HG03135 (cell line): ENCODE measurements at regions not wholly inside any gene's neighbourhood (a gene's known extent, or its start where the extent isn't known, plus 50 kb on each side); places are given as distances from the start of the nearest gene placed in this dataset.
"Not testable (repeated sequence)": the region's sequence is repeated elsewhere in the genome, so short reads cannot be mapped to it uniquely, and the experiment has no call there.

Source experiments
- ATAC-seq: cut with Tn5 transposase; IDR thresholded peaks from one replicate; pipeline ENCODE4 v1.9.1; 2021; ENCODE audit warnings: mild to moderate bottlenecking, moderate library complexity; ENCODE audit not compliant: unreplicated experiment

DNA sequence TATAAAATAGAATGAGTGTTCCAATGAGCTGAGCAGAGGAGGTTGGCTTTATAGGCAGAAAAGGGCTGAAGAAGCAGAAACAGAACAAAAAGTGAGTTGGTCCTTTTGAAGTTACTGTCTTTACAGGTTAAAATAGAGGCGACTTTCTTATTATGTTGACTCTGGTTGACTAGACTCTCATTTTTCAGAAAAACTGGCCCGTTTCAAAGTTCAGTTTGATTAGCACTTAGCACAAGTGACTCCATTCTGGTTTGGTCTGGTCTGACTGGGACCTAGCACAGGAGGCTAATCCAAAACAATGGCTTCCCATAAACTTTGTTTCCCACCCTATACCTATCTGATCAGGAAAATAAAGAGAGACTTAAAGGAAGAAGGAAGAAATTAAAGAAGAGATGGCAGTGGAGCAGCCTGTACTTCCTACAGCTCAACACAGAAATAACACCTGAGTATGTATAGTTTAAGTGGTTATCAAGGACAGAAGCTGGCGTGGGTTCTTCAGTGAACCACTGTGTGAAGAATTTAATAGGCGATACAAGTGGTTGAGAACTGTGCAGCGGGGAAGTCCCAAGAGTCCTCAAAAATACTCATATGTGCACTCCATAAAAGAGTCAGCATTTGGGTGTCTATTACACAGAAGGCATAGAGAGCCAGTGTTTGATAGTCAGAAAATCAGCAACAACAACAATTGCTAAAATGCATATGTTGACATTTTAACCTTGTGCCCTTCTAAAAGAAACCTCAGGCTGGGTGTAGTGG, 554.8 kb upstream of the HTR2C start:
- no peak for ATAC-seq

DNA sequence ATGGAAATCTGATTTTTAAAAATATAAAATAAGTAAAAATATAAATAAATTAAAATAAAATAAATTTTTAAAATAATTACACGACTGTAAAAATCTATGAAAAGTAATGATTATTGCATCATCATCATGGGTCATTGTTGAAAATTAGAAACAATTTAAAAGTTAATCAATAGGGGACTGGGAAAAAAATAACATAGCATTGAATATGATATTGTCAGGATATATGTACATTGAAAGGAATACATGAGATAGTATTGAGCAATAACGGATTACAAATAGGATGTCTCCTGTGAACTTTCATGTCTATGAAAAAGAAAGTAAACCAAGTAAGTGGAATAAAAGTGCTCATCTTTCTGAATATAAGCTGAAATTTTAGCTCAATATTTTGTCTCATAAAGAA, 566.8 kb upstream of the HTR2C start:
- no peak for ATAC-seq

DNA sequence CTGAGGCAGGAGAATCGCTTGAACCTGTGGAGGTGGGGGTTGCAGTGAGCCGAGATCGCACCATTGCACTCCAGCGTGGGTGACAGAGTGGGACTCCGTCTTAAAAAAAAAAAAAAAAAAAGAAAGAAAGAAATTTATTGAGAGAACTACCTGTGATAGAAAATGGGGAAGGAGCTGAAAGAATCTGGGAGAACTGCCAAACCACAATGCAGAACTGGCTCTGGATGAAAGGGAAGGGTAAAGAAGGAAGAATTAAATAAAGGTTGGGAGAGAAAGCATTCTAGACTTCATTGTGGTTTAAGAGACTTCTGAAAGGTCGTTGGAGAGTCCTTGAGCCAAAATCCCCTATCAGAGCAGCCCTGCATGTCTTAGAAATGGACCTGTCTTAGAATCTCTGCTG, 567.9 kb upstream of the HTR2C start:
- no peak for ATAC-seq

- ATAC-seq, result no peak
Measured at GRCh38 chrX:114006664-114007063, 577.2 kb upstream of the HTR2C start.

GRCh38 chrX:113996781-113997180, 587.1 kb upstream of the HTR2C start:
- no peak for ATAC-seq

GRCh38 chrX:113991720-113992119, 592.2 kb upstream of the HTR2C start:
- not testable (repeated sequence) for ATAC-seq

DNA sequence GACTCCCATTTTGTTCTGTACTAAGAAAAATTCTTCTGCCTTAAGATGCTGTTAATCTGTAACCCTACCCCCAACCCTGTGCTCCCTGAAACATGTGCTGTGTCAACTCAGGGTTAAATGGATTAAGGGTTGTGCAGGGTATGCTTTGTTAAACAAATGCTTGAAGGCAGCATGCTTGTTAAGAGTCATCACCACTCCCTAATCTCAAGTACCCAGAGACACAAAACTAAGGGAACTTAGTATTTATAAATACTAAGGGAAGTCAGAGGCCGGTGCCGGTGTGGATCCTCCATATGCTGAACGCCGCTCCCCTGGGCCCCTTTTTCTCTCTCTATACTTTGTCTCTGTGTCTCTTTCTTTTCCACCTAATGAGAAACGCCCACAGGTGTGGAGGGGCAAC, 593.2 kb upstream of the HTR2C start:
- ATAC-seq, result not testable (repeated sequence)

GRCh38 chrX:113988315-113988935, 595.5 kb upstream of the HTR2C start:
- ATAC-seq, result not testable (repeated sequence)

DNA sequence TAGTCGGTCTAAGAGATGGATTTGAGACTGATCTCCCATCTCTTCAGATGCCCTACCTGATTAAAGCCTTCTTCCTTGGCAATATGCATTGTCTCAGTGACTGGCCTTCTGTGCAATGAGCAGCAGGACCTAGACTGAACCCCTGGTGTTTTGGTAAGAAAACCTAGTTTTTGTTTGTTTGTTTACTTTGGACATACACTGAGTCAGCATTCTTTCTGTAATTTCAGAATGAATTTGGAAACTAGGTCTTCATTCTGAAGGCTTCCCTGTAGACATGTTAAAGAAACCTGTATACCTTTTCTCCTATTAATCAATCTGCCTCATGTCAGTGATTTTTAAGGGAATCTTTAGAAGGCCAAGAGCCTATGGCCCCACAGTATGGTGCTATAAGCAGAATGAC, 597.5 kb upstream of the HTR2C start:
- ATAC-seq, result no peak

- no peak for ATAC-seq
Measured at GRCh38 chrX:113982766-113983165, 601.1 kb upstream of the HTR2C start.

- ATAC-seq, result no peak
Measured at GRCh38 chrX:113980953-113981352, 602.9 kb upstream of the HTR2C start.

GRCh38 chrX:113977887-113978286, 606.0 kb upstream of the HTR2C start:
- ATAC-seq, result no peak

DNA sequence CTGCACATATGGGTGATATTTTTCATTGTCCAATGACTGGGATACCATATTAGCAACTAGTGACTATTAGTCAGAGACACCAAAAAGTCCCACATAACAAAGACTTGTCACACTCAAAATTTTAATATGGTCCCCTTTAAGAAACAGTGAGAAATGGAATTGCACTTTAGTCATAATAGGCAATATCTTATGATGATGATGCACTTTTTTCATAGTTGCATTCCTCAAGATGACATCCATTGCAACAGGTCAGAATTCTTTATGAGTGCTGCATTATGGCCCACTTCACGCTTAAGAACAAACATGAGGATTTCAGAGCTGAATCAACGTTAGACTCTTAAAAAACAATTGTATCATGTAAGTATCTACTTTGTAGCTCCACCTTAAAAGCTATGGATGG, 608.4 kb upstream of the HTR2C start:
- no peak for ATAC-seq

GRCh38 chrX:113974881-113975280, 609.0 kb upstream of the HTR2C start:
- ATAC-seq, result no peak

DNA sequence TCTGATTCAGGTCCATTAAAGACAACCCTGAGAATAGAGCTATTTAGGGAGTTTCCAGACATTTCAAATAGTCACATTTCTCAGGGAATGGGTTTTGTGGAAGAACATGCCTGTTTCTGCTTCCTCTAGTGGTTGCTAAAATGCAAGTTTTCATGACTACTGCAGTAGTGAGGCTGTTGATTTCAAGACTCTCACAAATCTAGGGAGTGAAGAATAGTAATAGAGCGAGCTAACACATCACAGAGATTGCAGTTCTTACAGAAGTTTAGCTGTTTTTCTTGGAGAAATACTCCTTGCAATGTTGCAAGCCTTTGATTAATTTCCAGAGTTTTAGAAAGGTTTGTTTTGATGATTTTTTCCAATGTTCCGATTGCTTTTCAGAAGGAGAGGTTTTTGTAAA, 610.2 kb upstream of the HTR2C start:
- no peak for ATAC-seq

GRCh38 chrX:113966791-113967190, 617.1 kb upstream of the HTR2C start:
- no peak for ATAC-seq

DNA sequence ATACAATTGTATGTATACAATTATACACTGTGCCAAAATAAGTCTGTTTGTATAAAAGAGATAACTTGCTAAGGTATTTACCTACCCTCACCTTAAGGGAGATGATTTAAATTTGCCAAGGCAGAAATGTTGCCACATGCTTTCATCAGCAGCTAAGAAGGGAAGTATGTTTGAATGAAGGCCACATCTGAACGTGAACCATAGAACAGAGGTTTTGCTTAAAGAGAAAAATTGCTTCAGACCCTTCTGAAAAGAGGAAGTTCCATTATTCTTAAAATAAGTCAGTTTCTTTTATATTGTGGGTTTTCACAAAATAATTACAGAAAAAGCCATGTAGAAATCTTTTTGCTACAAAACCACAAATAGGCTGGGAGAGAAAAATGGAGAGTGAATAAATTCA, 621.5 kb upstream of the HTR2C start:
- ATAC-seq, result no peak

DNA sequence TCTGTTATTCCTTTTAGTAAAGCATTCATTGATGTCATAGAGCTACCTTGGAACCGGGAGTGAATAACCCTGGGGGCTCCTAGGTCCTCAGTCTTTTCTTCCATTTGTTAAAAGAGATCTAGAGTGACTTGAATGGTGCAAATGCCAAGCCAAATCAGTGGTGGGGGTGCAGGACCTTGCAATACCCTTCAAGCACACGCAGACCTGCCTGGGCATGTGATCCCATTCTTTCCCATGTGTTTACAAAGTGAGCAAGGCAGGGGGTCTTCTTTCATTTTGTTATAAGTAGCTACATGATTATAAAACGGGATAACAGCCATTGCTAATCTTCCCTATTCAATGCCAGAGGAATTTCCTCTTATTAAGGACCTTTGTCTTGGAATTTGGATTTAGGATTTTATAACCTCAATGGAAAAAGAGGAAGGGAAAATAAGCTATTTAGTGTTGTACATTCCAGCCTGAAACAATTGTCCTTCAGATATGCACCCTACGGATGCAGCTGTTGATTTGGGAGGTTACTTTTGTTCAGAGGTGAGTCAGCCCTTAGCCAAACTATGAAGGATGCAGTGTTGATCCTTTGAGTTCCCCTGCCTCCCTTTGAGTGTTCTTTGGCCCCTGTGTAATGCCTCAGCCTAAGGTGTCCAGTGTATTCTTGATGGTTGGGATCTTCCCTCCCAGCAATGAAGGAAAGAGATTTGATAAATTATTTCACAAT, 623.8 kb upstream of the HTR2C start:
- ATAC-seq, result no peak

- no peak for ATAC-seq
Measured at GRCh38 chrX:113956936-113957335, 627.0 kb upstream of the HTR2C start.

GRCh38 chrX:113954297-113954696, 629.6 kb upstream of the HTR2C start:
- no peak for ATAC-seq

DNA sequence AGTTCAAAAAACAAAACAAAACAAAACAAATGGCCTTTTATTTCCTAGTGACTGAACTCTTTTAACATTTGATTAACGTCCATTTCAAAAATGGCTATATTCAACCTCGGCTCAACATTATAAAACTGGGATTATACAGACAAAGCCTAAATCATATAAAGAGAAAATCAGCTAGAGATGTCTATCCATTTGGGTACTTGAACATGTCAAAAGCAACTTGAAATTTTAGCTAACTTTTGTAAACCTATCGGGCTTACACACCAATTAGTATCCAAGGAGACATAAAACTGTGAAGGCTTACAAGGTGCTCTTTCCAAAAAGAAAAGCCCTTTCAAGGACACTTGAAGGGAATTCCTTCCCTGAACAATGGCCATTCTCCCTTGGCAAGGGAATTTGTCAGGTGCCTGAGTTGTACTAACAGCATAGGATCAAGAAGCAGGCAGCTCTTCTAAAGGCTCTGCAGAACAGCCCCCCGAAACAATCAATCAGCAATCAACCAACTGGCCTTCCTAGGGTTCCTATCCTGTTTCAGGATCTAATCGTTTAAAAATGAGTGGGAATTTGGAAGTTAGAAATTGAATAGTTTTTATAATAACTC, 633.7 kb upstream of the HTR2C start:
- no peak for ATAC-seq

DNA sequence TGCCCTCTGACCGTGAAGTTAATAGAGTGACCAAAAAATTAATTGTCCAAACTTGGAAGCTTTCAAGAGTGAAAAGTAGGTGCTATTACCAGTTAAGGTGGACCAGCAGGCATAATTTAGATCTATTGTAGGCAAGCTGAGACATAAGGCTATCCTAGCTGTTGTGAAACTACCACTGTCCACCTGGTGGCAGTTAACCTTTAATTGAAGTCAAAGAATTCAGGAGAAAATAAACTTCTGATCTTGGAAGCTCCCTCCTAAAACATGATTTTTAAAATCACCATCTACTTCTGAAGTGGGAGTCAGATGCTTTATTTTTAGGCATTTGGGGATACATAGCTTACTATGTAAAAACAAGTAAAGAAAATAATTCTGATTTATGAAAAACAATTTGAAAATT, 636.3 kb upstream of the HTR2C start:
- no peak for ATAC-seq
